Fibroblast of mammary gland (primary cell): ENCODE measurements at regions not wholly inside any gene's neighbourhood (a gene's known extent, or its start where the extent isn't known, plus 50 kb on each side); places are given as distances from the start of the nearest gene placed in this dataset.

Source experiments
- DNase-seq: peaks from one replicate; pipeline ENCODE4 v3.0.0-alpha.2; 2010; ENCODE audit warnings: low read depth
- H3K4me3 ChIP-seq: 2 replicates; pipeline ENCODE4 v1.5.1; 2011; ENCODE audit warnings: low read depth, mild to moderate bottlenecking, low read length, moderate library complexity; ENCODE audit not compliant: control insufficient read depth
- TF ChIP-seq, protein P1 (sequence below): conservative IDR thresholded peaks from 2 replicates; pipeline ENCODE4 v1.5.1; 2011; ENCODE audit warnings: low read depth, low read length, inconsistent platforms; ENCODE audit not compliant: control insufficient read depth, insufficient read depth

DNA sequence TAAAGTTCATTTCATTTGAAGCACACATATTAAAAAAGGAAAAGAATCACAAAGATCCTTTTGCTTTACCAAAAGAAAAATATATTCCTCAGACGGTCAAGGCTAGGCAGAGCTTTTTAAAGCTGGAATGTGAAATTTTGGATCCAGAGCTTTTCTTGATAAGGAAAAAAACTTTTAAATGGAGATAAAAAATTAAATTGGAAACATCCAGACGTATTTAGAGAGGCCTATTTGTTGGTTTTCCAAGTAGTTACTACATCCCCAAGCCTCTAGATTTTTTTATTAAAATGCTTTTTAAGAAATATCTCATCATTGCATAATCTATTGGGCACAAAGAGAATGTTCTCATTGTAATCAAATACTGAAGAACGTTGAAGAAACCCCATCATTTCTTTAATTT lies 385.7 kb upstream of the CITED2 start:
- no peak overlapping the region for H3K4me3 ChIP-seq
- TF ChIP-seq, protein P1, sequence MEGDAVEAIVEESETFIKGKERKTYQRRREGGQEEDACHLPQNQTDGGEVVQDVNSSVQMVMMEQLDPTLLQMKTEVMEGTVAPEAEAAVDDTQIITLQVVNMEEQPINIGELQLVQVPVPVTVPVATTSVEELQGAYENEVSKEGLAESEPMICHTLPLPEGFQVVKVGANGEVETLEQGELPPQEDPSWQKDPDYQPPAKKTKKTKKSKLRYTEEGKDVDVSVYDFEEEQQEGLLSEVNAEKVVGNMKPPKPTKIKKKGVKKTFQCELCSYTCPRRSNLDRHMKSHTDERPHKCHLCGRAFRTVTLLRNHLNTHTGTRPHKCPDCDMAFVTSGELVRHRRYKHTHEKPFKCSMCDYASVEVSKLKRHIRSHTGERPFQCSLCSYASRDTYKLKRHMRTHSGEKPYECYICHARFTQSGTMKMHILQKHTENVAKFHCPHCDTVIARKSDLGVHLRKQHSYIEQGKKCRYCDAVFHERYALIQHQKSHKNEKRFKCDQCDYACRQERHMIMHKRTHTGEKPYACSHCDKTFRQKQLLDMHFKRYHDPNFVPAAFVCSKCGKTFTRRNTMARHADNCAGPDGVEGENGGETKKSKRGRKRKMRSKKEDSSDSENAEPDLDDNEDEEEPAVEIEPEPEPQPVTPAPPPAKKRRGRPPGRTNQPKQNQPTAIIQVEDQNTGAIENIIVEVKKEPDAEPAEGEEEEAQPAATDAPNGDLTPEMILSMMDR, result no peak
- no peak for DNase-seq

GRCh38 chr6:139759086-139759485 lies 384.6 kb upstream of the CITED2 start:
- no peak for DNase-seq
- no peak overlapping the region for H3K4me3 ChIP-seq
- TF ChIP-seq, protein P1, result no peak

DNA sequence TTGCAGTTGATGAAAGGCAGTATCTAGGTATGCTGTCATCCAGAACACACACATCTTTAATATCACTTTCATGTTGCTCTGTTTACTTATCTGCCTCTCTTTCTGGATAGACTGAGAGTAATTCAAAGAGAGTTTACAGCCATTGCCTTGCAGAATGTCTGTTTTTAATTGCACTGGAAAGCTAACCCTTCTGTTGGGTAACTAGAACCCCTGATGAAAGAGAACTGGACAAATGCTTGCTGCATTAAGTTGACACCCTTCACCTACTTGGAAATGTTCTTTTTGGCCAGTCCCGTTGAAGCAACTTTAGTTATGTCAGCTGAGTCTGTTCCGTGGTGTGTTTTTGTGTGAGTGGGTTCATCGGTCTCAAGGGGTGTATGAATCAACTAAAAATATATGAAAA lies 383.8 kb upstream of the CITED2 start:
- TF ChIP-seq, protein P1, result no peak
- no peak overlapping the region for H3K4me3 ChIP-seq
- DNase-seq, result peak; percentile 92

DNA sequence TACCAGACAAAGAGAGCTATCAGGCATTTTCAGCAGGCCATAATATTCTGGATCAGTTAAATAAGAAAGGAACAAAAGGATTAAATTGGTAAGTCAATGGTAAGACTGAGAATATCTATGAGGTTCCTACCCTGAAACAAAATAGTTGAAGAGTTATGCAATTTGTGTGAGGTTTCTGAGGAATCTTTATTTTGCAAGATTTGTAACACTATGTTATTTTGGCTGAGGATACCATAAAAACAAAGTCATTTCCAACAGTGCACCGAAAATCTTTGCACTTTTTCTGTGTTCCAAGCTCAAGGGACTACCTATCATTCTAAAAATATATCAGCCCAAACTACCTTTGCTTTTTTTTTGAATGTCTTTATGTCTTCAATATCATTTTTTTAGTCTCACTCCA lies 383.3 kb upstream of the CITED2 start:
- no peak overlapping the region for H3K4me3 ChIP-seq
- peak; percentile 73 for DNase-seq
- TF ChIP-seq, protein P1, result no peak

- TF ChIP-seq, protein P1, result no peak
- no peak for DNase-seq
- no peak overlapping the region for H3K4me3 ChIP-seq
Observed at GRCh38 chr6:139756381-139756780, 381.9 kb upstream of the CITED2 start.

- TF ChIP-seq, protein P1, result no peak
- DNase-seq, result no peak
- H3K4me3 ChIP-seq, result no peak overlapping the region
Observed at GRCh38 chr6:139754898-139755775, 380.7 kb upstream of the CITED2 start.
